ENCODE measurements at regions not wholly inside any gene's neighbourhood (a gene's known extent, or its start where the extent isn't known, plus 50 kb on each side); places are given as distances from the start of the nearest gene placed in this dataset.
"Not testable (repeated sequence)": the region's sequence is repeated elsewhere in the genome, so short reads cannot be mapped to it uniquely, and the experiment has no call there.

DNA sequence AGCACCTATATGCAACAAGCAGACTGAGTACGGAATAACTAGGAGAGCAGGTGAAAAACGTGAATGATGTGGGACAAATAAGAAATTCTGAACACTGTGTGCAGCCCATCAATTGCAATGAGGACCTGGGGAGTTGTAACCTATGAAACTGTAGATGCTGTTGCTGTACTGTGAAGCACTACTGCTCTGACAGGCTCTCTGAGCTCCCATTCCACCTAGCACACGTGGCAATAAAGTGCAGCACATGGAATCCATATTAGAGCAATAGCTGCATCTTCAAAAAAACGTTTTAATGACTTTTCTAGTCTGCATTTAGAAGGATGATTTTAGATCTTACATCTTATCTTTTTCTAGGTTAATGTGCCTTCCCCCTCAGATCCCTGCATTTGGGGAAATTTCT, 748.7 kb upstream of the GOLIM4 start:
- DNase-seq (ENCODE audit: low read depth) = no peak

DNA sequence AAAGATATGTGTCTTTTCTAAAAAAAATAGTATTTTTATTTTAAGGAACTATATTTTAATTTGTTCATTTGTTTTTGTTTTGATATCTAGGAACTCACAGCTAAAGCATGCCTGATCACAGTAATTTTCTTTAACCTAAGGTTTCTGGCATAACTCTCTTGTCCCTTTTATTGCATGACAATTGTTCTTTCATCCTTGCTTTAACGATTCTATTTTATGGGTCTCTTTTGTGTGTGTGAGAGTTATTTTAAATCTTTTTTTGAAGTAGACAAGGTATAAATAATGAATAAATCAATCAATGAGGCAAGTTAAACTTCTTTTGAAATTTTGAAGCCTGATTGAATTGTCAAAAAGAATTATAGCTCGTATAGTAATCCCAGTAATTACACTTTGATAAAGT, 747.8 kb upstream of the GOLIM4 start:
- no peak for DNase-seq (ENCODE audit: low read depth)

DNA sequence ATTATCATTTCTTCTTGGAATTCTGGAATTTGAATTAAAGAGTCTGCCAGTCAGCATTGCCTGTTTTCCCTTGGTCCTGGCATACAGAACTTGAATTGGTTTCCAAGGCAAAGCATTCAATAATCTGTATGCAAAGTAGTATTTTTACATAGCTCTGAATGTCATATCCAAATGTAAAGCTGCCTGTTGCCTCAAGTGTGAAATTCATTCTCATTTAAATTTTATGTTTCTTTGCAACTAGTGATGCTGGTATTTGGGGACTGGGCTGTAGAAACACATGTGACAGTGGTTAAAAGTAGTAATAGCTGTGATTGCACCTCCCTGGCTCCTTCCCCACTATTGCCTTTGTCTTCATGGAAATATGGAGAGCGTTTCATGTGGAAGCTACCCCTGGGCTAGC, 743.9 kb upstream of the GOLIM4 start:
- no peak for DNase-seq (ENCODE audit: low read depth)

DNA sequence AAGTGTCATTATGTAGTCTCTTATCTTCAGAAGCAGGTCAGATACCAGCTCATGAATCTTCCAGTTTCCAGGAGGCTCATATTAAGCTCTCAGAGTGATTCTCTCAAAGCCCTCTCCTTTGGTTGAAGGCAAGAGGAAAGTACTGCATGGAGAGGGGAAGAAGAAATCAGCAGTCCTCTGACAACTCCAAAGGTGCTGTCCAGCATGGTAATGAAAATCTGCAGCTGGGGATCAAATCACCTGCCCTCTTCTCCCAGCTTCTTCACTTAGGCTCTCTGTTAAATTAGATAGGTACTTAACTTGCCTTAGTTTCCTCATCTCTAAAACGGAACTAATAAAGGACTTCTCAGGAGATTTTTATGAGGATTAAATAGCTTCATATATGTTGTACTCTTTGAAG, 738.8 kb upstream of the GOLIM4 start:
- DNase-seq (ENCODE audit: low read depth) = no peak

DNA sequence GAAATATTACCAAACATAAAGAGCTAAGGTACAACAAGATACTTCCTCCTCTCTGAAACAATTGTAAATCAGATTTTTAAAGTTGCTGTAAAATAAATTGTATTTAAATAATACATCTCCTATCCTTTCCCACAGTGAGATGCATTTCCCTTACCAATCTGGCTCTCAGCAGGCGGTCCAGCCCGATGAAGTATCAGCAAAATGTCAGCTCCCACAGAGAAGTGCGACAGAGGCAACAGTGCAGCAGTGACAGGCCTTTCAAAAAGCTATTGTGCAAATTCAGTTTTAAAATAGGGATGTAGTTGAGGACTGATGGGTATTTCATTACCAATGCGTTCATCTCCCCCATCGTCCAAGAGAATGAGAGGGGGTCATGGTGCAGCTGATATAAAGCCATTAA, 733.2 kb upstream of the GOLIM4 start:
- no peak for DNase-seq (ENCODE audit: low read depth)

DNA sequence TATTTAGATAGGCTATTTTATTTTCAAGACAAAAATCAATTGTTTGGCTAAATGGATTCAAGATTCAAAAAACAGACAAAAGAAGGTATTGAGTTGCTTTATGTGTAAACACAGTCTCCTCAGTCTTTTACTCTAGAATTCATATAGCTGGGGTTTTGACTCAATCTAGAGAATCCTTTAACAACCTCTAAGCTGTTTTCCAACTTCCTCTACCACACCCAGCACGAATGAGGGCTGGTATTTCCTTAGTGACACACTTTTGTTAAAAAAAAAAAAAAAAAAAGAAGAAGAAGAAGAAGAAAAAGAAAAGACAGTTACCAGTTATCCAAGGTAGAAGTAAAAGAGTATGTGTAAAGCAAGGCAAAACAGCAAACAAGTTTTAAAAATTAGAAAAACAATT, 732.8 kb upstream of the GOLIM4 start:
- no peak for DNase-seq (ENCODE audit: low read depth)

DNA sequence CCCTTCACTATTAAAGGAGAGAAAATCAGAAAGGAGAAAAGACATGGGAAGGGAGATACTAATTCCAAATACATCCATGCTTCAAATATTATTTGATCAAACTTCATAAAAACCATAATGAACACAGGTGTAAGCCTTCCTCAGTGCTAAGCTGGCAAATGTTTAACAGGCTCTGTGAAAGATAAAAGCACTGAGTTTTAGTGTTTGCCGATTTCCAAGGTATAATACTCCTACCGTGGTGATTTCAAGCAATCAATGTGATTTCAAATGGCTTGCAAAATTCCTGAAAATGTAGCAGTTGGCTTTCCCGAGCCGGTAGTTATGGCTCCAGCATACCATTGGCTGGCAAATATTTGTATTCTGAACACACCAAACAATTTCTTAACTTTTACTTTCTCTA, 732.3 kb upstream of the GOLIM4 start:
- no peak for DNase-seq (ENCODE audit: low read depth)

DNA sequence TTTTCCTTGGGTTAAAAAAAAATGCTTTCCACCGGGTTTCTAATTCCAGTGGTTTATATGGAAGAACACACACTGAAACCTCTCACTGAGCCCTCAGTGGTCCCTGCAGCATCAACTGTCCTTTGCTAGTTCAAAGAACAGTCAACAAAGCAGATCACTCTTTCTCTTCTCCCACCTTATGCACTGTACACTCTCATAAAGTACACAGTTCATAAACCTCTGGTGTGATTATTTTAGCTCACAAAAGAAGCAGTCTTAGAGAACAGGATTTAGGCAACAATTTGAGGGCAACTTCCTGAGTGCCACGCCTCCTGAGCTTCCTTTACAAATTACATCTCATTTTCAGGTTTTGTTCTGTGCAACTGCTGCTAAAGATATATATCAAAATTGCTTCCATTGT, 728.4 kb upstream of the GOLIM4 start:
- DNase-seq (ENCODE audit: low read depth) = no peak

DNA sequence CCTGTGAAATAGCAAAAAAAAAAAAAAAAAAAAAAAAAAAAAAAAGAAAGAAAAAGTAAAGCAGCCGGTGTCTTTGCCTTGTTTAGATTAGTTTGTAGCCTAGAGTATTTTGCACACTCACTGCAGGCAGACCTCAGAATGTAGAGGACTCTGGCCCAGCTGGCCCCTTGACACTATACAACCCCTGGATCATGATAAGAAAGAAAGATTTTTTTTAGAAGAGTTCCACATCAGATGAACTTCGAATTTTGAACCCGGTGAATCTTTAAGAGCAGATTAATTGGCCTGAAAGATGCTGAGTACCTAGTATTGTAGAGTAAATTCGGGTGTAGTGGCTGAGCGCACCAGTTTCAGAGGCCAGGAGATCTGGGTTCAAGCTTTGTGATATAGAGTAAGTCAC, 727.7 kb upstream of the GOLIM4 start:
- DNase-seq (ENCODE audit: low read depth) = no peak

DNA sequence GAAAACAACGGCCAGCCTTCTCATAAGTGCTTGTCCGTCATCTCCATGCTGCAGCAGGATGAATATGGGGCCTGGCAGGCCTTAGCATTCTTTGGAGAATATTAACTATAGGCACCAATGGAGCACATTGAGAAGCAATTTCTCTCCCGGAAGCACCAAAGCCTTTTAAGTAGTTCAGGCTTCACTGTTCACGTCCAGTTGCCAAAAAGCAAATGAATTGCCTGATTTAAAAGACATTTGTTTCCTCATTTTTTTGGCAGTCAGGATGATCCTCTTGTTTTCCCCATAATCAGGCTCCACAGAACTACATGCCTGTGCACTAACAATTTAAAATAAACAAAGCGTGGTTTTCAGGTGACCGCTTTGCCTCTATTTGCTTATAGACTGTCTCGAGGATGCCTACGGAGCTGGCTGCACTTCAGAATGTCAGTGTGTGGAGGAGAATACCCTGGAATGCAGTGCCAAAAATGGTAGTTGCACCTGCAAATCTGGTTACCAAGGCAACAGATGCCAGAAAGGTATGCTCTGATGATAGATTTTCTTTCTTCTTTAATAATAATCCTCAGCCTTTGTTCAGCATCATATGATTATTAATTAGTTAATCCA, 725.2 kb upstream of the GOLIM4 start:
- no peak for DNase-seq (ENCODE audit: low read depth)

DNA sequence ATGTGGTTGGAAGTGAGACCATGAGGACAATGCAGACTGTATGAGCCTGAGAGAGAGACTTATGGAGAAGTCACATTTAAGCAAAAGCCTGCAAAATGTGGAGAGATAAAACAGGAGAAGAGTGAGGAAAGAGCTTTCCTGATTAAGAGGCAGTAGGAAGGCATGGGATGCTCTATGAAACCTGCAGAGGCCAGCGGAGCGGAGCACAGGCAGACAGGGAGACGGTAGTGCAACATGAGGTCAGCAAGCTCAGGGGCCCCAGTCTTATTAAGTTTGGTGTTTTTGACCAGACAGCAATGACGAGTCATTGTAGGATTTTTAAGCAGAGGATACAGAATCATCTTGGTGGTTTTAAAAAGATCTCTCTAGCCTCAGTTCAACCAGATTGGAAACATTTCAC, 721.5 kb upstream of the GOLIM4 start:
- no peak for DNase-seq (ENCODE audit: low read depth)

DNA sequence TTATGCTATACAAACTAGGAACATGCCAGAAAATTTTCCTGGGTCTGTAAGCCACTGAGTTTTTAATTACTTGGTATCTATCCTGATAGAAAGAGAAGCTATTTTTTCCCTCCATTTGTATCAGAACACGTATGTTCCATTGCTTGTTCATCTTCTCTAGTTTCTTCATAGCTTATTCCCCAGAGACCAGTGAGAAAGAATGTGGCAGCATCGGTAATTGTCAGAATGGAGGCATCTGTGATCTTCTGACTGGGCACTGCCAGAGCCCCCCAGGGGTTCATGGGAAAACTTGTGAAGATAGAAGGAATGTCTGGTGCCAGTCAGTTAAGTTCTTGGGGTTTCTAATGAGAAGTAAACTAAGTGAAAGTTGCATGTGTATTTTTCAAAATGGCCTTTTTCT, 720.2 kb upstream of the GOLIM4 start:
- no peak for DNase-seq (ENCODE audit: low read depth)

DNA sequence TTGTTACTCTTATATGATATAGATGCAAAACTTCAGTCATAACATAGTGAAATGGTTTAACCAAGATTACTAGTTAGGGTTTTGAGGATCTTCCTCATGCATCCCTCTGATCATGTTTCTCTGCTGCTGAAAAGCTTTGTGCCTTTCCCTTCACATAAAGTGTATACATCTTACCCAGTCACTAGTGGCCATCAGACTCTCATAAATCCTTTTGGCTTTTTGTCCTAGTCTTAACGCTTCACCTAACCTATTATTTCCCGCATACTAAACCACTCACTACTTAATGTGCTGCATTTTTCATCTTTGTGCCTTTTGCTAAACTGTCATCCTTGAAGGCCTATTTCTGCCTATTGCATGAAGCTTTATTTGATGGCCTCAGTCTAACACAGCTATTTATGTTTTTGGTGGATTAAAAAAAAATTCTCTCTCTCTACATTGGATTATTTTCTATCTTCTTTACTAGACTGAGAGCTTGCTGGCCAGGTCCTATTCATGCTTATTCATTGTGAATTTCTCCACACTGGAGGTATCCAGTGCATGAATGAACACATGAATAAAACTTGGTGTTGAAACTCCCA, 717.6 kb upstream of the GOLIM4 start:
- DNase-seq (ENCODE audit: low read depth) = no peak

DNA sequence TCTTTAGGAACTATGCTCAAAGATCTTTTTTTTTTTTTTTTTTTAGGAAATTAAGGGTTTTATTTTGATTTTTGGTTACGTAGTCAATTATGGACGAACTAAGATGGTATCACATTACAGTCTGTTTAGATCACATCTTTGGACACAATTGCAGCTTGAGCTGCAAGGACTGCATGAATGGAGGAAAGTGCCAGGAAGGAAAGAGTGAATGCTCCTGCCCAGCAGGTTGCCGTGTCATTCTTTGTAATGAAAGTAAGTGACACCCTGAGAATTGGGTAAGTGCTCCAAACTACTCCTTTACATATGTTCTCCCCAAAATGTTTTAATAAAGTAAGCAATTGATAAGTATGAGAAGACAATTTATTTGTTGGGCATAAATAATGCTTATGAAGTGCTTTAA, 716.5 kb upstream of the GOLIM4 start:
- DNase-seq (ENCODE audit: low read depth) = no peak

DNA sequence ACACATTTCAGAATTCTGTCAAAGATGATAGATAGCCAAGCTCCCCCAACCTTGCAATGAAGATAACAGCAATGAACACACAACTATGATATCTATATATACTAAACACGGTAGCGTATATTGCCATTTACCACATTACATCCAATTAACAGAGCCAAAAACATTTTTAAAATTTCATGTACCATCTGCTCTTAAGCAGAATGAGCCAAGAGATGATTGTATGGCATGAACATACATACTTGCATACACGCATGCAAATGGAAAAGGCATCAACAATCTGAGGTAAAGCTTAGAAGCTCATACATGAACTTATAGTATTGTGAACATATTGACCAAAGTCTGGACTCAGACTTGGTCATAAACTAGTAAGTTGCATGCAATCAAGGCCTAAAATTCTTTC, 712.9 kb upstream of the GOLIM4 start:
- DNase-seq (ENCODE audit: low read depth) = no peak

DNA sequence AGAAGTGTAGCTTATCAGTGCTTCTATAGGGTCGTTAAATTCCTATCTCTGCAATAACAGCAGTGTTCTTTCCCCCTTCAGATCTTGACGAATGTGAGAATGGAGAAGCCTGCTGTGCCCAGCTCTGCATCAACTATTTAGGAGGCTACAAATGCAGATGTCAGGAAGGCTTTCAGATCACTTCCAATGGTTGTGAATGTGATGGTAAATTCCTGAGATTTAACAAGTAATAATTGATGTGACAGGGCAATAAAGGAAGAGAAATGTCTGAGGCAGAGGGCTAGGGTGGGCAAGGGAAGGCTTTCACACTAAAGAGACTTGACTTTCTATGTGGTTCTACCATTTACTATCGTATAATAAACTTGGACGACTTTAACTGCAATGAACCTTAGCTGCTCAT, 711.7 kb upstream of the GOLIM4 start:
- DNase-seq (ENCODE audit: low read depth) = no peak

DNA sequence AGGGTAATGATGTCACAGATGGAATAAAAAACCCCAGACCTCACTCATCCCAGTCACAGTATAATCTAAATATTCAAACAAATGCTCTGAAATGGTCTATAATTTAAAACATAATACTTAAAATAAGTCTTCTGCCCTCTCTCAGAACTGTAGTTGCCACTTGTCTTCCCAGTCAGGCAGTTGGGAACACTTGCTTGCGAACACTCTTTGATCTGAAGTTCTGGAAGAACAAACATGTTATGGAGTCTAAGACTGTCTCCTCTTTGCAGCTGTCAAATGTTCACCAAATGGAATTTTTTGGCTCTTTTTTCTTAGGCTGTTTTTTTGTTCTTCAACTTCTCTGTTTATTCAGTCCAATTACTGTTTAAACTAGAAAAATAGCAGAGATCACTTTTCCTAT, 711.1 kb upstream of the GOLIM4 start:
- no peak for DNase-seq (ENCODE audit: low read depth)

DNA sequence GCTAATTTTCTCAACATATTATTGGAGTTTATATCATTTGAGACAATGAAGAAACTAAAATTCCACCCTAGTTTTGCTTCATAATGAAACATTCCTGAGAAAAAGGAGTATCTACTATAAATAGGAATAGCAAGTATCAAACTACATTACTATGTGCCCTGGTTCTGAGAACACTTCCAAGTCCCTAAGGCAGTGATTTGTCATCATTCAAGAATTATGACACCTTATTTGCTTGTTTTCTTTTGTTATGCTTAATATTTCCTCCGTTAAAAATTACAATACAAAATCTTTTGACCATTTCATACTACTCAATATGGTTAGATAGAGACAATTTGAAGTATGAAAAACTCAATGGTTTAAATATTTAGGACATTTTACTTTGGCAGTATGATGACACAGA, 707.8 kb upstream of the GOLIM4 start:
- DNase-seq (ENCODE audit: low read depth) = no peak

DNA sequence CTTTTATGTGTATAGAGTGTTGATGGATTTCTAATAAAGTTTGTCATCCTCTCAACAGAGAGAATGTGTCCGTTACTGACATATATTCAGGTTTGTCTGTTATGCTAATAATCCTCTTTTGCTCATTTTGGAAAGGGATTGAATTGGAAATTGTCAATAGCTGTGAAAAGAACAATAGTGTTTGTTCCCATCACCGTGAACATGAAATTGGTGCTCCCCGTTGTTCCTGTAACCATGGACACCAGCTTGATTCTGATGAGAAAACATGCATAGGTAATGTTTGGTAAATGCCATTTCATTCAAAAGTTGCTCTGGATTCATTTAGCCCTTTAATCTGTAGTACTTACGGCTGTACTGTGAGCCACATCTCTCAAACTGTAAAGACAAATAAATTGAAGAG, 707.0 kb upstream of the GOLIM4 start:
- no peak for DNase-seq (ENCODE audit: low read depth)

DNA sequence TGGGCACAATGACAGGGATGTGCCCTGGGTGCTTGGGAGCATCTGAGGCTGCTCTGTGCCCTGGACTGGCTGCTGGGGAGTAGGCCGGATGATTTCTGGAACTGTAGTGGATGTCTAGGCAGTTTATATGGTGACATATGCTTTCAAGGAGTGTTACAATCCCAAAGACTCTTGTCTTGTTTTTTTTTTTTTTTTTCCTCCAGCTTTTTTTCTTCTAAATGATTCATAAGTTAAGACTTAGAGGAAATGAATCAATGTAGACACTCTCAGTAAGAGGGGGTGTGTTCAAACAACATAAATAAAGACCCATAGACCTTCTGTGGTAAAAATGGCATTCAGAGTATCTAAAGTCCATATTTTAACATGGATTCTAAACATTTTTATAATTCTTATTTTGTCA, 706.1 kb upstream of the GOLIM4 start:
- DNase-seq (ENCODE audit: low read depth) = peak; percentile 52

DNA sequence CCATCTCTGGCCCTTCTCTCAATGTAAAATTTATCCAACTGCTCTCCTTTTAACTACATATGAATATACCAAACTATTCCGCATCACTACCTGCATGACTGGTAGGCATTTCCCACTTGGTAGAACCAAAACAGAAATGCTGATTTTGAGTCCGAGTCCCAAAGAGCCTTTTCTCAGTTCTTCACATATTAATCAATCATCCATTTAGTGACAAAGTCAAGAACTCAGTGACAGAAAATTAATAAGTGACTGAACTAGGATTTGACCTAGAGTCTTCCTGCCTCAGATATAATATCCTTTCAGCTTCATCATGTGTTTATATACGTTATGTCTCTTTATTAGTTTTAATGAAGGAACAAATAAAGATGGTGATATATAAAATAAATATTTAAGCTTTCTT, 700.6 kb upstream of the GOLIM4 start:
- no peak for DNase-seq (ENCODE audit: low read depth)

DNA sequence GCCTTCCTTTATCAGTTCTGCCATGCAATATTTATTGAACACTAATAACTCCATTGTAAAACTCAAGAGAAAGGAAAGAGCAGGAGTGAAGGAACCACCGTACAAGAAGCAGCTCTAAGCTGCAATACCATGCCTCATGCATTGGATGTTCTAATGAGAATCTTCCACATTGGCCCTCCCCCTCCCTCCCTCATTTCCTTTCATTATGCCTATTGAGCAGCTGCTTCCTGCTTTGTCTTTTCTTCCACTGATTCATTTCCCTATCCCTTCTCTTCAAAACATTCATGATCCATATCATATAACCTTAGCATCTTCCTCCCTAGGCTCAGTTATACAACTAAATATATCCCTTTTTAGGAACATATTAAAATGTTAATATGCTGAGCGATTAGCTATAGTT, 698.7 kb upstream of the GOLIM4 start:
- no peak for DNase-seq (ENCODE audit: low read depth)

DNA sequence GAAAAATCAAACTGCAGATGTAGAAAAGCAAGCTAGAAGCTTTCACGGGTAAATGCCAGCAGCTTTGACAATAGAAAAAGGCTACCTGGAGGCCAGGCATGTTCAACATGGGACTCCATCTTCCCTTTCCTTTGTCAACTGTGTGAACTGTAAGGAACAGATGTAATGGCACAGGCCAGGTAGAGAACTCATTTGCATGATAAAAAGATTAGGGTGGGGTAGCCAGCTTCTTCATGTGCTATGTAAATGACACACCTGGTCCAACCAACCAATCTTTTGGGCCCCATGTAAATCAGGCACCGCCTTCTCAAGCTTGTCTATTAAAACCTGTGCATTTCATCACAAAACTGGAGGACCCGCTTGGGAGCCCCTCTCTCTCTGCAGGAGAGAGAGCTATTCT, 686.5 kb upstream of the GOLIM4 start:
- no peak for DNase-seq (ENCODE audit: low read depth)

DNA sequence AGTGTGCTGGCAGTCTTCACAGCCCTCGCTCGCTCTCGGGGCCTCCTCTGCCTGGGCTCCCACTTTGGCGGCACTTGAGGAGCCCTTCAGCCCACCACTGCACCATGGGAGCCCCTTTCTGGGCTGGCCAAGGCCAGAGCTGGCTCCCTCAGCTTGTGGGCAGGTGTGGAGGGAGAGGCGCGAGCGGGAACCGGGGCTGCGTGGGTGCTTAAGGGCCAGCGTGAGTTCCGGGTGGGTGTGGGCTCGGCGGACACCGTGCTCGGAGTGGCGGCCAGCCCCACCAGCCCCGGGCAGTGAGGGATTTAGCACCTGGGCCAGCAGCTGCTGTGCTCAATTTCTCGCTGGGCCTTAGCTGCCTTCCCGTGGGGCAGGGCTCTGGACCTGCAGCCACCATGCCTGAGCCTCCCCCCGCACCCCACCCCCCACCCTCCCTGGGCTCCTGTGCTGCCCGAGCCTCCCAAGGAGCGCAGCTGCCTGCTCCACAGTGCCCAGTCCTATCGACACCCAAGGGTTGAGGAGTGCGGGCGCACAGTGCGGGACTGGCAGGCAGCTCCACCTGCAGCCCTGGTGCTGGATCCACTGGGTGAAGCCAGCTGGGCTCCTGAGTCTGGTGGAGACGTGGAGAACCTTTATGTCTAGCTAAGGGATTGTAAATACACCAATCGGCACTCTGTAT, 684.4 kb upstream of the GOLIM4 start:
- not testable (repeated sequence) for DNase-seq (ENCODE audit: low read depth)

Measured in HS-5 (cell line).